ENCODE measurements at regions not wholly inside any gene's neighbourhood (a gene's known extent, or its start where the extent isn't known, plus 50 kb on each side); places are given as distances from the start of the nearest gene placed in this dataset.

GRCh38 chr3:107264888-107265287, 112.4 kb upstream of the CCDC54 start:
- Histone ChIP-seq H3K4me3 (ENCODE audit: low read depth in 1 of 2, low read length in 2 of 2) (no peak overlapping the region), H3K36me3 (ENCODE audit: control insufficient read depth in 1 of 2, insufficient read depth in 2 of 2, low read length in 2 of 2) (no peaks in the 10 kb centered on the region), H3K4me1 (ENCODE audit: control insufficient read depth in 1 of 2, insufficient read depth in 2 of 2, low read length in 2 of 2) (peaks cover 0 to 4% of the 10 kb centered on the region in 2 donors), H3K27ac (ENCODE audit: low read length) (no peak overlapping the region), H3K27me3 (ENCODE audit: low read depth, low read length) (no peaks in the 10 kb centered on the region), H3K9me3 (ENCODE audit: control insufficient read depth in 1 of 2, low read length in 2 of 2) (no peaks in the 10 kb centered on the region)

GRCh38 chr3:107265526-107265925, 111.7 kb upstream of the CCDC54 start:
- peaks cover 0 to 4% of the 10 kb centered on the region in 2 donors for H3K4me1 ChIP-seq (ENCODE audit: control insufficient read depth in 1 of 2, insufficient read depth in 2 of 2, low read length in 2 of 2)
- no peak overlapping the region for H3K27ac ChIP-seq (ENCODE audit: low read length)
- H3K36me3 ChIP-seq (ENCODE audit: control insufficient read depth in 1 of 2, insufficient read depth in 2 of 2, low read length in 2 of 2): no peaks in the 10 kb centered on the region
- no peak overlapping the region for H3K4me3 ChIP-seq (ENCODE audit: low read depth in 1 of 2, low read length in 2 of 2)
- H3K27me3 ChIP-seq (ENCODE audit: low read depth, low read length): no peaks in the 10 kb centered on the region
- no peaks in the 10 kb centered on the region for H3K9me3 ChIP-seq (ENCODE audit: control insufficient read depth in 1 of 2, low read length in 2 of 2)

GRCh38 chr3:107268469-107268868, 108.8 kb upstream of the CCDC54 start:
- Histone ChIP-seq H3K36me3 (ENCODE audit: control insufficient read depth in 1 of 2, insufficient read depth in 2 of 2, low read length in 2 of 2) (no peaks in the 10 kb centered on the region), H3K4me1 (ENCODE audit: control insufficient read depth in 1 of 2, insufficient read depth in 2 of 2, low read length in 2 of 2) (peaks cover 0 to 4% of the 10 kb centered on the region in 2 donors)

GRCh38 chr3:107269136-107269535, 108.1 kb upstream of the CCDC54 start:
- Histone ChIP-seq H3K27ac (ENCODE audit: low read length) (no peak overlapping the region), H3K9me3 (ENCODE audit: control insufficient read depth in 1 of 2, low read length in 2 of 2) (no peaks in the 10 kb centered on the region)

More at GRCh38 chr3:107268469-107268868, 108.8 kb upstream of the CCDC54 start:
- Histone ChIP-seq H3K27me3 (ENCODE audit: low read depth, low read length) (no peaks in the 10 kb centered on the region), H3K9me3 (ENCODE audit: control insufficient read depth in 1 of 2, low read length in 2 of 2) (no peaks in the 10 kb centered on the region), H3K4me3 (ENCODE audit: low read depth in 1 of 2, low read length in 2 of 2) (no peak overlapping the region), H3K27ac (ENCODE audit: low read length) (no peak overlapping the region)

GRCh38 chr3:107271787-107272387, 105.4 kb upstream of the CCDC54 start:
- Histone ChIP-seq H3K4me3 (ENCODE audit: low read depth in 1 of 2, low read length in 2 of 2) (no peak overlapping the region), H3K36me3 (ENCODE audit: control insufficient read depth in 1 of 2, insufficient read depth in 2 of 2, low read length in 2 of 2) (no peaks in the 10 kb centered on the region), H3K27ac (ENCODE audit: low read length) (no peak overlapping the region), H3K27me3 (ENCODE audit: low read depth, low read length) (no peaks in the 10 kb centered on the region), H3K9me3 (ENCODE audit: control insufficient read depth in 1 of 2, low read length in 2 of 2) (no peaks in the 10 kb centered on the region), H3K4me1 (ENCODE audit: control insufficient read depth in 1 of 2, insufficient read depth in 2 of 2, low read length in 2 of 2) (no peaks in the 10 kb centered on the region)

More at GRCh38 chr3:107269136-107269535, 108.1 kb upstream of the CCDC54 start:
- peaks cover 0 to 4% of the 10 kb centered on the region in 2 donors for H3K4me1 ChIP-seq (ENCODE audit: control insufficient read depth in 1 of 2, insufficient read depth in 2 of 2, low read length in 2 of 2)
- H3K27me3 ChIP-seq (ENCODE audit: low read depth, low read length): no peaks in the 10 kb centered on the region
- H3K4me3 ChIP-seq (ENCODE audit: low read depth in 1 of 2, low read length in 2 of 2): no peak overlapping the region
- H3K36me3 ChIP-seq (ENCODE audit: control insufficient read depth in 1 of 2, insufficient read depth in 2 of 2, low read length in 2 of 2): no peaks in the 10 kb centered on the region

- no peaks in the 10 kb centered on the region for H3K36me3 ChIP-seq (ENCODE audit: control insufficient read depth in 1 of 2, insufficient read depth in 2 of 2, low read length in 2 of 2)
- H3K4me3 ChIP-seq (ENCODE audit: low read depth in 1 of 2, low read length in 2 of 2): no peak overlapping the region
- no peaks in the 10 kb centered on the region for H3K9me3 ChIP-seq (ENCODE audit: control insufficient read depth in 1 of 2, low read length in 2 of 2)
- no peaks in the 10 kb centered on the region for H3K27me3 ChIP-seq (ENCODE audit: low read depth, low read length)
- H3K27ac ChIP-seq (ENCODE audit: low read length): no peak overlapping the region
- H3K4me1 ChIP-seq (ENCODE audit: control insufficient read depth in 1 of 2, insufficient read depth in 2 of 2, low read length in 2 of 2): no peaks in the 10 kb centered on the region
These were observed 104.8 kb upstream of the CCDC54 start for GRCh38 chr3:107272471-107272870.

- H3K4me3 ChIP-seq (ENCODE audit: low read depth in 1 of 2, low read length in 2 of 2): no peak overlapping the region
- H3K4me1 ChIP-seq (ENCODE audit: control insufficient read depth in 1 of 2, insufficient read depth in 2 of 2, low read length in 2 of 2): no peaks in the 10 kb centered on the region
- no peaks in the 10 kb centered on the region for H3K36me3 ChIP-seq (ENCODE audit: control insufficient read depth in 1 of 2, insufficient read depth in 2 of 2, low read length in 2 of 2)
- no peak overlapping the region for H3K27ac ChIP-seq (ENCODE audit: low read length)
- no peaks in the 10 kb centered on the region for H3K9me3 ChIP-seq (ENCODE audit: control insufficient read depth in 1 of 2, low read length in 2 of 2)
- no peaks in the 10 kb centered on the region for H3K27me3 ChIP-seq (ENCODE audit: low read depth, low read length)
These were observed 104.4 kb upstream of the CCDC54 start for GRCh38 chr3:107272885-107273284.

GRCh38 chr3:107273771-107274170, 103.5 kb upstream of the CCDC54 start:
- no peaks in the 10 kb centered on the region for H3K9me3 ChIP-seq (ENCODE audit: control insufficient read depth in 1 of 2, low read length in 2 of 2)
- no peak overlapping the region for H3K4me3 ChIP-seq (ENCODE audit: low read depth in 1 of 2, low read length in 2 of 2)
- H3K27me3 ChIP-seq (ENCODE audit: low read depth, low read length): no peaks in the 10 kb centered on the region
- no peaks in the 10 kb centered on the region for H3K36me3 ChIP-seq (ENCODE audit: control insufficient read depth in 1 of 2, insufficient read depth in 2 of 2, low read length in 2 of 2)
- H3K4me1 ChIP-seq (ENCODE audit: control insufficient read depth in 1 of 2, insufficient read depth in 2 of 2, low read length in 2 of 2): no peaks in the 10 kb centered on the region
- H3K27ac ChIP-seq (ENCODE audit: low read length): no peak overlapping the region

GRCh38 chr3:107275511-107275910, 101.7 kb upstream of the CCDC54 start:
- no peak overlapping the region for H3K27ac ChIP-seq (ENCODE audit: low read length)
- H3K36me3 ChIP-seq (ENCODE audit: control insufficient read depth in 1 of 2, insufficient read depth in 2 of 2, low read length in 2 of 2): no peaks in the 10 kb centered on the region
- no peaks in the 10 kb centered on the region for H3K4me1 ChIP-seq (ENCODE audit: control insufficient read depth in 1 of 2, insufficient read depth in 2 of 2, low read length in 2 of 2)
- no peaks in the 10 kb centered on the region for H3K9me3 ChIP-seq (ENCODE audit: control insufficient read depth in 1 of 2, low read length in 2 of 2)
- no peak overlapping the region for H3K4me3 ChIP-seq (ENCODE audit: low read depth in 1 of 2, low read length in 2 of 2)
- no peaks in the 10 kb centered on the region for H3K27me3 ChIP-seq (ENCODE audit: low read depth, low read length)

GRCh38 chr3:107283948-107284347, 93.3 kb upstream of the CCDC54 start:
- H3K27ac ChIP-seq (ENCODE audit: low read length): no peak overlapping the region

GRCh38 chr3:107284612-107285011, 92.6 kb upstream of the CCDC54 start:
- Histone ChIP-seq H3K36me3 (ENCODE audit: control insufficient read depth in 1 of 2, insufficient read depth in 2 of 2, low read length in 2 of 2) (no peaks in the 10 kb centered on the region), H3K4me1 (ENCODE audit: control insufficient read depth in 1 of 2, insufficient read depth in 2 of 2, low read length in 2 of 2) (no peaks in the 10 kb centered on the region), H3K27ac (ENCODE audit: low read length) (no peak overlapping the region), H3K9me3 (ENCODE audit: control insufficient read depth in 1 of 2, low read length in 2 of 2) (no peaks in the 10 kb centered on the region), H3K4me3 (ENCODE audit: low read depth in 1 of 2, low read length in 2 of 2) (no peak overlapping the region), H3K27me3 (ENCODE audit: low read depth, low read length) (no peaks in the 10 kb centered on the region)

More at GRCh38 chr3:107283948-107284347, 93.3 kb upstream of the CCDC54 start:
- Histone ChIP-seq H3K9me3 (ENCODE audit: control insufficient read depth in 1 of 2, low read length in 2 of 2) (no peaks in the 10 kb centered on the region), H3K4me3 (ENCODE audit: low read depth in 1 of 2, low read length in 2 of 2) (no peak overlapping the region), H3K4me1 (ENCODE audit: control insufficient read depth in 1 of 2, insufficient read depth in 2 of 2, low read length in 2 of 2) (no peaks in the 10 kb centered on the region), H3K36me3 (ENCODE audit: control insufficient read depth in 1 of 2, insufficient read depth in 2 of 2, low read length in 2 of 2) (no peaks in the 10 kb centered on the region), H3K27me3 (ENCODE audit: low read depth, low read length) (no peaks in the 10 kb centered on the region)

- Histone ChIP-seq H3K27ac (ENCODE audit: low read length) (no peak overlapping the region), H3K4me3 (ENCODE audit: low read depth in 1 of 2, low read length in 2 of 2) (no peak overlapping the region), H3K9me3 (ENCODE audit: control insufficient read depth in 1 of 2, low read length in 2 of 2) (peaks cover 0 to 2% of the 10 kb centered on the region in 2 donors), H3K27me3 (ENCODE audit: low read depth, low read length) (no peaks in the 10 kb centered on the region), H3K4me1 (ENCODE audit: control insufficient read depth in 1 of 2, insufficient read depth in 2 of 2, low read length in 2 of 2) (no peaks in the 10 kb centered on the region), H3K36me3 (ENCODE audit: control insufficient read depth in 1 of 2, insufficient read depth in 2 of 2, low read length in 2 of 2) (no peaks in the 10 kb centered on the region)
These were observed 92.0 kb upstream of the CCDC54 start for GRCh38 chr3:107285197-107285596.
